Activated CD4-positive, alpha-beta T cell treated with anti-CD3 and anti-CD28 coated beads, Interleukin-2, amount 10 ng/mL, durations not matched to agents 24 days and 14 days (primary cell): ENCODE measurements at regions not wholly inside any gene's neighbourhood (a gene's known extent, or its start where the extent isn't known, plus 50 kb on each side); places are given as distances from the start of the nearest gene placed in this dataset.
"Not testable (repeated sequence)": the region's sequence is repeated elsewhere in the genome, so short reads cannot be mapped to it uniquely, and the experiment has no call there.

Experiments
- DNase-seq: peaks from one replicate; pipeline ENCODE4 v3.0.0; 2022
- H3K27ac Mint-ChIP-seq: one replicate; pipeline ENCODE4 v1.8.0; 2022; ENCODE audit warnings: mild to moderate bottlenecking, mixed read lengths
- H3K27me3 Mint-ChIP-seq: one replicate; pipeline ENCODE4 v1.8.0; 2022; ENCODE audit warnings: mixed read lengths
- H3K36me3 Mint-ChIP-seq: one replicate; pipeline ENCODE4 v1.8.0; 2022; ENCODE audit warnings: low read depth, mild to moderate bottlenecking, mixed read lengths
- H3K4me1 Mint-ChIP-seq: one replicate; pipeline ENCODE4 v1.8.0; 2021; ENCODE audit warnings: mixed read lengths
- H3K4me3 Mint-ChIP-seq: one replicate; pipeline ENCODE4 v1.8.0; 2022; ENCODE audit warnings: mild to moderate bottlenecking, moderate library complexity, mixed read lengths
- H3K9me3 Mint-ChIP-seq: one replicate; pipeline ENCODE4 v1.8.0; 2021; ENCODE audit warnings: mixed read lengths
- intact Hi-C: fragments of 100-400 bp; cut with micrococcal nuclease; formaldehyde crosslinking; loops from one replicate; pipeline ENCODE4 v1.15.1; 2023

GRCh38 chr5:135157421-135158313, 123.6 kb upstream of the PITX1 start:
- no peaks in the 10 kb centered on the region for H3K4me1 Mint-ChIP-seq
- intact Hi-C loops: no loop called here
- DNase-seq: no peak
- H3K9me3 Mint-ChIP-seq: peaks cover 6% of the 10 kb centered on the region
- H3K4me3 Mint-ChIP-seq: no peak overlapping the region
- H3K27me3 Mint-ChIP-seq: peaks cover 15% of the 10 kb centered on the region
- no peak overlapping the region for H3K27ac Mint-ChIP-seq
- H3K36me3 Mint-ChIP-seq: no peaks in the 10 kb centered on the region

GRCh38 chr5:135156715-135157404, 122.8 kb upstream of the PITX1 start:
- no peaks in the 10 kb centered on the region for H3K4me1 Mint-ChIP-seq
- peaks cover 6% of the 10 kb centered on the region for H3K9me3 Mint-ChIP-seq
- DNase-seq: no peak
- H3K27me3 Mint-ChIP-seq: peaks cover 15% of the 10 kb centered on the region
- no peaks in the 10 kb centered on the region for H3K36me3 Mint-ChIP-seq
- intact Hi-C loops: no loop called here
- H3K4me3 Mint-ChIP-seq: no peak overlapping the region
- H3K27ac Mint-ChIP-seq: no peak overlapping the region

- H3K4me1 Mint-ChIP-seq: no peaks in the 10 kb centered on the region
- peaks cover 13% of the 10 kb centered on the region for H3K27me3 Mint-ChIP-seq
- H3K9me3 Mint-ChIP-seq: peaks cover 6% of the 10 kb centered on the region
- intact Hi-C loops: no loop called here
- no peak for DNase-seq
- H3K4me3 Mint-ChIP-seq: no peak overlapping the region
- no peaks in the 10 kb centered on the region for H3K36me3 Mint-ChIP-seq
- no peak overlapping the region for H3K27ac Mint-ChIP-seq
Measured at GRCh38 chr5:135156337-135156714, 122.3 kb upstream of the PITX1 start.

- Mint-ChIP-seq H3K36me3 (no peaks in the 10 kb centered on the region), H3K27me3 (peaks cover 9% of the 10 kb centered on the region), H3K27ac (no peak overlapping the region), H3K4me1 (no peaks in the 10 kb centered on the region), H3K9me3 (peaks cover 6% of the 10 kb centered on the region), H3K4me3 (no peak overlapping the region)
- no peak for DNase-seq
- intact Hi-C loops: no loop called here
Measured at GRCh38 chr5:135155616-135156214, 121.7 kb upstream of the PITX1 start.

- Mint-ChIP-seq H3K36me3 (no peaks in the 10 kb centered on the region), H3K9me3 (peaks cover 3% of the 10 kb centered on the region), H3K4me3 (no peak overlapping the region), H3K27ac (no peak overlapping the region), H3K27me3 (peaks cover 5% of the 10 kb centered on the region), H3K4me1 (no peaks in the 10 kb centered on the region)
- intact Hi-C loops: no loop called here
- DNase-seq: no peak
Measured at GRCh38 chr5:135154961-135155360, 120.9 kb upstream of the PITX1 start.

GRCh38 chr5:135154197-135154596, 120.2 kb upstream of the PITX1 start:
- intact Hi-C loops: no loop called here
- Mint-ChIP-seq H3K27ac (no peak overlapping the region), H3K27me3 (peaks cover 4% of the 10 kb centered on the region), H3K4me1 (no peaks in the 10 kb centered on the region), H3K4me3 (no peak overlapping the region), H3K36me3 (no peaks in the 10 kb centered on the region), H3K9me3 (peaks cover 3% of the 10 kb centered on the region)
- DNase-seq: no peak

- no peaks in the 10 kb centered on the region for H3K4me1 Mint-ChIP-seq
- intact Hi-C loops: no loop called here
- no peak overlapping the region for H3K4me3 Mint-ChIP-seq
- no peak overlapping the region for H3K27ac Mint-ChIP-seq
- no peaks in the 10 kb centered on the region for H3K9me3 Mint-ChIP-seq
- H3K27me3 Mint-ChIP-seq: no peaks in the 10 kb centered on the region
- no peak for DNase-seq
- no peaks in the 10 kb centered on the region for H3K36me3 Mint-ChIP-seq
Measured at GRCh38 chr5:135153661-135154060, 119.6 kb upstream of the PITX1 start.

- no peaks in the 10 kb centered on the region for H3K36me3 Mint-ChIP-seq
- DNase-seq: no peak
- no peak overlapping the region for H3K4me3 Mint-ChIP-seq
- no peak overlapping the region for H3K27ac Mint-ChIP-seq
- no peaks in the 10 kb centered on the region for H3K4me1 Mint-ChIP-seq
- H3K9me3 Mint-ChIP-seq: no peaks in the 10 kb centered on the region
- intact Hi-C loops: no loop called here
- H3K27me3 Mint-ChIP-seq: no peaks in the 10 kb centered on the region
Measured at GRCh38 chr5:135153259-135153658, 119.2 kb upstream of the PITX1 start.

- H3K27ac Mint-ChIP-seq, H3K4me1 Mint-ChIP-seq, H3K36me3 Mint-ChIP-seq, H3K9me3 Mint-ChIP-seq, H3K4me3 Mint-ChIP-seq, intact Hi-C loops, H3K27me3 Mint-ChIP-seq, DNase-seq: not testable (repeated sequence)
Measured at GRCh38 chr5:135151660-135152059, 117.6 kb upstream of the PITX1 start.

GRCh38 chr5:135151256-135151655, 117.2 kb upstream of the PITX1 start:
- H3K27me3 Mint-ChIP-seq: peaks cover 4% of the 10 kb centered on the region
- no peak overlapping the region for H3K27ac Mint-ChIP-seq
- intact Hi-C loops: no loop called here
- no peak overlapping the region for H3K4me3 Mint-ChIP-seq
- no peaks in the 10 kb centered on the region for H3K4me1 Mint-ChIP-seq
- peaks cover 4% of the 10 kb centered on the region for H3K9me3 Mint-ChIP-seq
- H3K36me3 Mint-ChIP-seq: no peaks in the 10 kb centered on the region
- no peak for DNase-seq

GRCh38 chr5:135150767-135151166, 116.7 kb upstream of the PITX1 start:
- Mint-ChIP-seq H3K4me1 (no peaks in the 10 kb centered on the region), H3K27me3 (peaks cover 4% of the 10 kb centered on the region), H3K4me3 (no peak overlapping the region), H3K27ac (no peak overlapping the region), H3K36me3 (no peaks in the 10 kb centered on the region), H3K9me3 (peaks cover 4% of the 10 kb centered on the region)
- DNase-seq: no peak
- intact Hi-C loops: no loop called here

- H3K27ac Mint-ChIP-seq: no peak overlapping the region
- DNase-seq: no peak
- peaks cover 4% of the 10 kb centered on the region for H3K9me3 Mint-ChIP-seq
- peaks cover 4% of the 10 kb centered on the region for H3K27me3 Mint-ChIP-seq
- intact Hi-C loops: no loop called here
- no peak overlapping the region for H3K4me3 Mint-ChIP-seq
- no peaks in the 10 kb centered on the region for H3K36me3 Mint-ChIP-seq
- no peaks in the 10 kb centered on the region for H3K4me1 Mint-ChIP-seq
Measured at GRCh38 chr5:135149956-135150723, 116.1 kb upstream of the PITX1 start.

GRCh38 chr5:135149229-135149955, 115.4 kb upstream of the PITX1 start:
- H3K9me3 Mint-ChIP-seq: peaks cover 4% of the 10 kb centered on the region
- H3K4me1 Mint-ChIP-seq: no peaks in the 10 kb centered on the region
- intact Hi-C loops: no loop called here
- no peak for DNase-seq
- no peak overlapping the region for H3K27ac Mint-ChIP-seq
- H3K4me3 Mint-ChIP-seq: no peak overlapping the region
- H3K36me3 Mint-ChIP-seq: no peaks in the 10 kb centered on the region
- H3K27me3 Mint-ChIP-seq: peaks cover 6% of the 10 kb centered on the region
